Amniotic epithelial cell (primary cell): ENCODE measurements at regions not wholly inside any gene's neighbourhood (a gene's known extent, or its start where the extent isn't known, plus 50 kb on each side); places are given as distances from the start of the nearest gene placed in this dataset.
"Not testable (repeated sequence)": the region's sequence is repeated elsewhere in the genome, so short reads cannot be mapped to it uniquely, and the experiment has no call there.

Experiments
- DNase-seq: peaks from one replicate; pipeline ENCODE4 v3.0.0-alpha.2; 2010; ENCODE audit warnings: low read depth

DNA sequence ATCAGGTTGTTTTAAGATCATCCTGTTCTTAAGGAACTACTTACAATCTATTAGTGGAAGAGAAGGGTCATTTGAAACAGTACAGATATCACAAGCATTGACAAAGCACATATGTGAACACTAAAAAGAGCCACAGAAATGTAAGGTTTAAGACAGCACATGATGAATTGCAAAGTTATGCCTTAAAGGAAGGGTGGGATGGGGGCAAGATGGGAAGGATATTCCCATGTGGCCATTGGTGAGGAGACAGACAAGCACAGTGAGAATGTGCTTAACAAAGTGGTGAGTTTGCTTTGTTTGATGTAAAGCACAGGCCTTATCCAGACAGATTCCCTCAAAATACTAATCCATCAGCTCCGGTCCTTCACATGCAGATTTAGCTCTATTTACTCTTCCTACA, 151.6 kb upstream of the IVNS1ABP start:
- DNase-seq, result no peak

DNA sequence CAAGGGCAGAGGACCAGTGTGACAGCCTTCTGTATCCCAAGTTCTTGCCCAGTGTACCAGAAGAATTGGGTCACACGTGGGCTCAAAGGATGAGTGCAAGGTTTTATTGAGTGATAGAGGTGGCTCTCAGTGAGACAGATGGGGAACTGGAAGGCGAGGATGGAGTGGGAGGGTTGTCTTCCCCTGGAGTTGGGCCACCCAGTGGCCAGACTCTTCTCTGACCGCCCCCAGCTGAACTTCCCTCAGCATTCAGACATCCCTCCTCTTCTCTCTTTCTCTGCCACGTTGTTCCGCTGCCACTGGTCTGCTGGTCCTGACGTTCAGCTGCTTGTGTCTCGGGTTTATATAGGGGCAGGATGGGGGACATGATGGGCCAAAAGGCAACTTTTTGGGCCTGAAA, 150.1 kb upstream of the IVNS1ABP start:
- DNase-seq, result no peak

DNA sequence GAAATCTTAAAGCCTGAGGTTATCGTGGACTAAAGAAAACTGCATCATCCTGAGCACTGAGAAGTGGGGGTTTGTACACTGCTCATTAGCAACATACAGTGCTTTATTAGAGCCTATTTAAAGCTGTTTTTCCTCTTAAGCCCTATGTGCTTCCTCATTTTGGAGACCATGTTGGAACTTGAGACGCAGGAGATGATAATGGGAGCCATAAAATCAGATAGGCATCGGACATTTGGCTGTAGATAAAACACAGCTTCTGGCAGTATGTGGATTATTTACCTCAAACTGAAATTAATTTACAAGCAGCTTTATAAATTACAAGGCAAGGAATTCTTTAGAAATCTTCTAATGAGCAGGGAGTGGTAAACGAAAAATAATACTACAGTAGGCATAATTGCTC, 147.7 kb upstream of the IVNS1ABP start:
- DNase-seq, result no peak

DNA sequence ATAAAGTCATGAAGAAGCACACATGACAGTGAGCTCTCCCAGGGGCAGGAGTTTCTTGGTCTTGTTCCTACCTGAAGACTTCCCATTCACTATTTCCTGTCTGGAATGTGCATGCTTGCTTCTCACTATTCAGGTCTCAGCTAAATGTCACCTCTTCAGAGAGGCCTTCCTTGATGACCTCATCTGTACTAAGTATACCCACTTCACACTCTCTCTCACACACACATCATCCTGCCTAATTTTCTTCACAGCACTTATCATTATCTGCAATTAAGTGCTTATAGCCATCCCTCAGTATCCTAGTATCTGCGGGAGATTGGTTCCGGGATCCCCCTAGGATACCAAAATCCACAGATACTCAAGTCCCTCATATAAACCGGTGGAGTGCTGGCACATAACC, 146.4 kb upstream of the IVNS1ABP start:
- DNase-seq, result no peak

DNA sequence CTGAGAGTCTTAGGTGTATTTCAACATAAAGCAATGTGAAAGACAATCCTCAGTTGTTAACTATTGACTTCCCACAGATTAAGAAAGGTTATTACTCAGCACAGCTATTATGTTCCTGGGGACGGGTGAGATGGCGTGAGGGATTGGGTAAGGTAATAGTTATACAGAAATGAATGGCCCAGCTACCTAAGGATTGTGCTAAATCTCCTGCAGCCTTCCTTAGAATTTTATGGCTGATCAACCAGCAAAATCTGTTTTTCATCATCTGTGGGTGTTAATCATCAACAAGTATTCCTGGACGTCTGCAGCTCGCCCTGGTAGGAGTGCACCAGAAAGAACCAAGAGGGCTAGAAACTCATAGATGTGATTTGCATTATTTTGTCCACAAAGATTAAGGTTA, 146.0 kb upstream of the IVNS1ABP start:
- peak; percentile 31 for DNase-seq

DNA sequence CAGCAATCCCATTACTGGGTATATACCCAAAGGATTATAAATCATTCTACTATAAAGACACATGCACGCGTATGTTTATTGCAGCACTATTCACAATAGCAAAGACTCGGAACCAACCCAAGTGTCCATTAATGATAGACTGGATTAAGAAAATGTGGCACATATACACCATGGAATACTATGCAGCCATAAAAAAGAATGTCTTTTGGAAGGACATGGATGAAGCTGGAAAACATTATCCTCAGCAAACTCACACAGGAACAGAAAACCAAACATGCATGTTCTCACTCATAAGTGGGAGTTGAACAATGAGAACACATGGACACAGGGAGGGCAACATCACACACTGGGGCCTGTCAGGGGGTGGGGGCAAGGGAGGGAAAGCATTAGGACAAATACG, 143.7 kb upstream of the IVNS1ABP start:
- DNase-seq, result not testable (repeated sequence)

DNA sequence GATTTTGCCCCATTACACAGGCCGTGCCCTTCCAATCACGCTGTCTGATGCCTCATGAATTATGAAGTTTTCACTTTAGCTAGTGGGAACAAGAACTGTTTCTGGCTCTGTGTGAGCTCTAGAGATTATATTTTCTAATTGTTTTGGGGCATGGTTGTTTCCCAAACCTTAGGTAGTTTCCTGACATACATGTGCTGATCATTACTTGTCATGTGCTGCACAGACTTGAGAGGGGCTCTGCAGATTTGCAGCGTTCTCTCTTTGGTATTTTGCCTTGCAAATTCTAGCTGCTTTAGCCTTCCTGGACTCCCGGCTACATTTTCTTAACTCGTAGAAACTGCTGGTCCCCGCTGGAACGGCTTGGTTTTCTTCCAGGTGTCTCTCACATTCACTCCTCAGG, 142.1 kb upstream of the IVNS1ABP start:
- DNase-seq, result no peak

DNA sequence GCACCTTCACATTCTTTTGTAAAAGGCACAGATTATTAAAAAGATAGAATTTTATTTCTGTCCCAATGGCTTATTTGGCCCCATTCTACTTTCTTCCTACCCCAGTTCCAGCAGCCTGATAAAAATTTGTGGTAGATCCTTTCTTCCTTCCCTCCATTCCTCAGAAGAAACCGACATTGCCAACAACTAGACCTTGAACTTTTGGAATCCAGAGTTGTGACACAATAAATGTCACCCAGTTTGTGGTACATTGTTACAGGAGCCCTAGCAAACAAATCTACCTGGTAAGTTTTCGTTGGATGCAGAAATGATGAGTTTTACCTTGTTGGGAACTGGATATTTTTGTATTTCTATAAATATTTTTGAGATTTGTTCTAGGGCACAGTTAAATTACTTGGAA, 141.6 kb upstream of the IVNS1ABP start:
- no peak for DNase-seq

DNA sequence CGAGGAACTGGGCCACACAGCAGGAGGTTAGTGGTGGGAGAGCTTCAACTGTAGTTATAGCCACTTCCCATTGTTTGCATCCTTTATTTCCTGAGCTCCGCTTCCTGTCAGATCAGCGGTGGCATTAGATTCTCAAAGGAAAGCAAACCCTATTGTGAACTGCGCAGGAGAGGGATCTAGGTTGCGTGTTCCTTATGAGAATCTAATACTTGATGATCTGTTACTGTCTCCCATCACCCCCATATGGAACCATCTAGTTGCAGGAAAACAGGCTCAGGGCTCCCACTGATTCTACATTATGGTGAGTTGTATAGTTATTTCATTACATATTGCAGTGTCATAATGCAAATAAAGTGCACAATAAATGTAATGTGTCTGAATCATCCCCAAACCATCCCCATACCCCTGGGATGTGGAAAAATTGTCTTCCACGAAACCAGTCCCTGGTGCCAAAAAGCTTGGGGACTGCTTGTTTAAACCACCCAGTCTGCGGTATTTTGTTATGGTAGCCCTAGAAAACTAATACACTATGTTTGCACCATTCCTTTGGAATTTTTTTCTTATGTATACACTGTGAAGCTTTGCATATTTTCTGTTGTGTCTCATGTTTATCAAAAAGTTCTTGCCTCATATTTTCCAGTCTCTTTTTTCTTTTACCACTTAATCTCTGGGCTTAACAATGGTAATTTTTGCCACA, 136.6 kb upstream of the IVNS1ABP start:
- DNase-seq, result peak; percentile 81

DNA sequence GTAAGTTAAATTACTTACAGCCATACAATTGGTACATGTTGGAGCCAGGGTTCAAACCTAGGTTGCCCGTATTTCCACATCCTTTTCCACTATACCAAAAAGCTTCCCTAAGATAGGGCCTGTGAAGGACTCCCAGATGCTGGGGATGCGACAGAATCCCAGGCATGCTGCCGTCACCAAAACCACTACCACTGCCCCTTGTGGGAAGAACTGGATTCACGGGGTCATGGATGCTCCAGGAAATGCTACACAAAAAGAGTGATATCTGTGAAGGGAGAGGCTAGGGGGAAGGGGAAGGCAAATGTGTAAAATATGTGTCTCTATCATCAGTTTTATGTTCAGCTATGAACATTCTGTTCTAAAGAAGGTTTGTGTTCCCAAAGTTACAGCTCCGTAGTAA, 133.9 kb upstream of the IVNS1ABP start:
- DNase-seq, result no peak

DNA sequence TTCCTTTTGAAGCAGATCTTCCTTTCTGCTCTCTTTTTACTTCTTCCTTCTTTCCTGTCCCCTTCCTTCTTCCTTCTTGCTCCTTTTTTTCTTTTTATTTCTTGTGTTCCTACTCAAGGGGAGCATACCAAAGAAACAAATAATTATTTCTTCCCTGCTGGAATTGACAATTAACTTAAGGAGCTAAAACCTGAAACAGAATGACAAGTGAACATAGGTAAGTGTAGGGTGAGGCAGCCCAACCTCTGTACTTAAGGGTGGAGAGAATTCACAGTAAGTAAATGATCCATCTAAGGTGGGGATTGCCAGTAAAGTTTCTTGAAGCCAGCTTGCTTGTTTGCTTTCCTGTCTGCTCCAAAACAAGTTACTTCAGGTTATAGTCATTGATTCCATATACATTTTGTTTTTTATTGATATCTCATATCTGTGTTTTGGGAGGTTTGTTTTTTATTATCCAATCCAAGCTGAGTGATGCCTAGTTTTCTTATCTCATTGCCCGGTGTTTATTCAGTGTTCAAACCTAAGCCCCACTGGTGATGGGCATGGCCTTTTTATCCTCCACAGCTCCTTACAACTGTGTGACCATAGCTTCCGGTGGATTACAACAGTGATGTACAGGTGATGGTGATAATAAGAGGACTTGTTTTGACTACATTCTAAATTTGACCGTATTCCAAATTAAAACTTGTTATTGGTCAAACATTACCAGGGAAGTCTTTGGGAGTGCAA, 133.2 kb upstream of the IVNS1ABP start:
- no peak for DNase-seq

DNA sequence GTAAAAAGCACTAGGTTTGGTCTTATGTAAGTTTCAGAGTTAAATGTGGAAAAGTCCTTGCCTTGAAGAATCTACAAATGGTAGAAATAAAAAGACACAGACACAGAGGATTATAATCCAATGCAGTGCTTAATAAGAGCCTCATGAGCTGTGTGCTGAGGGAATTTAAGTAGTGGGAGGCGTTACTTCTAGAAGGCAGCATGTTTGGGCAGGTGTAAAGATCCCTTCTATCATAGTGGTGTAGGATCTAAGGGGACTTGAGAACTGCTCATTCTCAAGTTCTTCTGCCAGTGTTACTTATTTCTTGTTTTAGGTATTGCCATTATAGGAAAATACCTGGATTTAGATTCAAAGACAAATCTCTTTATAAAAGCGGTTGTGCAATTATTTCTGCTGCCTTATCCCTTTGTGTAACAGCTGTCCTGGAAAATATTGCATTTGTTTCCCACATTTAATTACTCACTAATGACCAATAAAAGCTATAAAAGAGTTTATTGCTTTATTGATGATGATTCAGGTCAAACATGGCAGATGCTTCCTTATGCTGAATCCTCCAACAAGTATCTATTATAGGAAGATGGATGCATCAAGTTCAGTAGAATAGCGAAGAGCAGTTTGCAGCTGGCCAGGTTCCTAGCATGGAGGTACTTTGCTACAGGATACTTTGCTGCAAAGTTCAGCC, 132.5 kb upstream of the IVNS1ABP start:
- DNase-seq, result no peak

DNA sequence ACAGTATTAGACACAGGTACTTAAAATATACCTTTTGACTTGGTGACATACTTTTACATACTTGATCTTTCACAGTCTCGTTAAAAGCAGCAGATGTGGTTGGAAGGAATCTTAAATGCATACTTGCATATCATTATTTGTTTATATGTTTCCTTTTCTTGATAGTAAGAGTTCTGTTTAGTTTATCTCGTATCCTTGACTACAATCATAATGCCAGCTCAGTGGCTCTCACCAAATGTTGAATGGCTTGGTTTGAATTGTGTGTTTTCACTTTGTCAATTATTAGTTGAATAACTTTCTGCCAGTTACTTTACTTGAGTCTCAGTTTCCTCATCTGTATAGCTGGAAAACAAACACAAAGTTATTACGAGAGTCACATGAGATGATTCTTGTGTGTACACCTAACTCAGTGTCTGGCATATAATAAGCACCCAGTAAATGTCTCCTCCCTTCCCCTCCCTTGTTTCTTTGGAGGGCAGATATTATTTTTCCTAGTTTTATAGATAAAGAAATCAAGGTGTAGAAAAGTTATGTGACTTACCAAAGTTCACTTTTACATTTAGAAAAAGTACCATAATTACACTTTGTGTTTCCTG, 131.6 kb upstream of the IVNS1ABP start:
- peak; percentile 49 for DNase-seq

DNA sequence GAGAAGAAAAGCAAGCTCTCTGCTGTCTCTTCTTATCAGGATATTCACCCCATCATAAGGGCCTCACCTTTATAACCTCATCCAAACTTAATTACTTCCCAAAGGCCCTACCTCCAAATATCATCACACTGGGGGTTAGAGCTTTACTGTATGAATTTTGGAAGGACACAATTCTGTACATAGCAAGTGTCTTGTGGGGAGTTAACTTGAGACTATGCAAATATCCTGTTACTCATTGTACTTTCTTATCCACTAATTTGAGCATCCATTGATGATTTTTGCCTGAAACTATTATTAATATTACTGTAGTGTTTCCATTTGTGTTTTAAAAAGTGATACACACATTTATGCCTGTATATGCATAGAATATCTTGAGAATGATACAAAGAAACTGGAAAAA, 129.1 kb upstream of the IVNS1ABP start:
- no peak for DNase-seq

DNA sequence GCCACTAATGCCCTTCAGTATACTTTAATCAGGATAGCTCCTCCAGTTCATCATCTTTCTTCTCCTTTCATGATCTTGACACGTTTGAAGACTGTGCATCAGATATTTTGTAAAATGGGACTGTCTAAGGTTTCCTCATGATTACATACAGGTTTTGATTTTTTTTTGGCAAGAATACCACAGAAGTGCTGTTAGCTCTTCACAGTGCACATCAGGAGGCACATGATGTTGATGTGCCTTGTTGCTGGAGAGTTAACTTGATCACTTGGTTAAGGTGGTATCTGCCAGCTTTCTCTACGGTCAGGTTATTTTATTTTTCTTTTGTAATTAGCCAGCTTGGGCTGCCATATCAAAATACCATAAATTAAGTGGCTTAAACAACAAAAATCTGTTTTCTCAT, 128.6 kb upstream of the IVNS1ABP start:
- DNase-seq, result no peak

DNA sequence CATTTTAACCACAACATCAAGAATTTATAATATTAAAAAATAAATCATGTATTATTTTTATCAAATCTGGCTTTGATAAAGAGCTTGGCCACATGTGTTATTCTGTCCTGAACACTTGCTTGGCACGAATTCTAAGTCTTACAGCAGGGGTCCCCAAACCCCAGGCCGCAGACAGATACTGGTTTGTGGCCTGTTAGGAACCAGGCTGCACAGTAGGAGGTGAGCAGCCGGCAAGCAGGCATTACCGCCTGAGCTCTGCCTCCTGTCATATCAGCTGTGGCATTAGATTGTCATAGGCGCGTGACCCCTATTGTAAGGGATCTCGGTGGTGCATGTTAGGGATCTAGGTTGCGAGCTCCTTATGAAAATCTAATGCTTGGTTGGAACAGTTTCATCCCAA, 127.6 kb upstream of the IVNS1ABP start:
- DNase-seq, result no peak

DNA sequence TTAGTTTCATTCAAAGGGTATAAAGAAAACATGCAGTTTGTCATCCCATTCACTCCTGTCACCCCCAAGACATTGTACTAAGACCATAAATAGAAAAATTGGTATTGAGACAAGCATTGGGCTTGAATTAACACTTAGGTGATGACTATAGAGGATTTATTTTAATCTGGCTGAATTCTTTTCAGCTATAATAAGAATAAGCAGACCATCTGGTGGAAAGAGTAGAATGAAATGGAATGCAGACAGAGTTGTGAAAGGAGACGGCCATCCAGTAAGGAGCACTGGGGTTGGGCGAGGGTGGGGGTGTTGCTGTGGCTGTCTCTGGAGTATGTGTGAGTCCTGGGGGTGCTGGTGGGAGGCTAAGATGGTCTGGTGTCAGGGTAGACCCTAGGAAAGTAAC, 125.0 kb upstream of the IVNS1ABP start:
- DNase-seq, result peak; percentile 86

DNA sequence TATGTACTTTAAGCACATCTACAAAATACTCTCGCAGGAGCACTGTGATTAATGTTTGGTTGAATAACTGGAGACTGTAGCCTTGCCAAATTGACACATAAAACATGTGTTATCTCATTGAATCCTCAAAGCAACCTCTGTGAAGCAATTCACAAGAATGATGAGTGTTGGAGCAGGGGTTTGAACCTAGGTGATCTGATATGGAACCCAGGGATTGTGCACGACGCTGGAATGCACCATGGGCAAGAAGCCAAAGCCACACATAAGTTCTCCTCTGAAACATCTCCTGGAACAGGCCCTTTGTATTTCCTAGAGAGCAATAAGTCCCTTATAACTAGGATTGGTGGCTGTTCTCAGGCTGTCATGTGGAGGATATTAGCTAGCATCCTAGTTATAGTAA, 124.6 kb upstream of the IVNS1ABP start:
- peak; percentile 98 for DNase-seq

DNA sequence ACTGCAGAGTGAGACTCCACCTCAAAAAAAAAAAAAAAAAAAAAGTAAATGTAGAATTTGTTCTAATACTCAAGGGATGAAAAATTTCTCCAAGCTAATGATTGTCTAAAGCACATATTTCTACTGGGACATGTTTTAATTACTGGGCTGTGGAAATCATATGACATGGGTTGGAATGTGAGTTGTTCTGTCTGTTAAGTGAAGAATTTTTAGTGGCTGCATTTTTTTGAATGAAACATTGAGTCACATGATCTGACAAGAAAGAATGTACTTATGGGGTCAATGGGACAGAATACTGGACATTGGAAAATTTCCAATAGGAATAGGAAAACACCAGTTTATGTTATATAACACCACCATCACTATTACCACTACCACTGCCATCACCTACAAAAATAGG, 123.8 kb upstream of the IVNS1ABP start:
- DNase-seq, result peak; percentile 69

DNA sequence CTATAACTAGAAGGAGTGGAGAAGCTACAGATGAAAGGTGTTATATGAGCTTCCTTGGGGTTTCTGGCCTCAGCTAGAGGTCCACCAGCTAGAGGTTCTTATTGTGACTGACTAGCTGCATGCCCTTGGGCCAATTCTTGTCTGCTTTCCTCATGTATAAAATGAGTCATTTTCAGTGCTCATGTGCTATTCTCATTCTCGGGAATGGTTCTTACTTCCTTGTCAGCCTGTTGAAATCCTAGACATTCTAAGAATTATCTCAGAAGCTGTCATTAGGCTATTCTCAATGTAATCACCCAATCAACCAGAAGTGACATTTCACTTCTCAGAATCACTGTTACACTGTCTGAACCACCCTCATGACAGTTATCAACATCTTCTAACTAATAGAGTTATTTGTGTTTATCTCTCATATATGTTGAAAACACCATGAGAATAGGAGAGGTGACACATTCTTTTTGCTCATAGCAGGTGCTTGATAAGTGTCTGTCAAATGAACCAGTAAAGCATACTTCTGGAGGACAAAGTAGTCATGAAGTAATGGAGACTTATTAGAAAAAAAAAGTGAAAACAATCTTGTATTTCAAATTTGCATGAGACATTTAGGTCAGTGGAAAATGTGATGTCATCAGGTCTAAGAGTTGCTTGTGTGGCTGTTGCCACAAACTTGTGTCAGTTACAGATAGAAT, 122.8 kb upstream of the IVNS1ABP start:
- peak; percentile 84 for DNase-seq

DNA sequence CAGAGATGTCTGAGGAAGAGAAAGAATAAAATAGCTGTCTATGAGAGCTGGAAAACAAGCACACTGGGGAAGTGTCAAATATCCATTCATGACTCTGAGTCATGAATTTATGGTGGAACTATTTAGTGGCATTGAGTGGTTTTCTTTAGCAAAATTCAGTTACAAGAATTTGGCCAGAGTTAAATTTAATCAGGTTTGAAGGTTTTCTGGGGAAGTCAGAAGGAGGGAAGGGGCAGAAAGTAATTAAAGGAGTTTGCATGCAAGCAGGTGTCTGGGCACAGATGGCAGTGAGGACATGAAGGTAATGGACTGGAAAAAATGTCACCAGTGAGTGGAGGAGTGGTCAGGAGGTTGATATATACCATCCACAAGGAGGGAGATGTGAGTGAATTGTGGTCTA, 121.9 kb upstream of the IVNS1ABP start:
- no peak for DNase-seq

DNA sequence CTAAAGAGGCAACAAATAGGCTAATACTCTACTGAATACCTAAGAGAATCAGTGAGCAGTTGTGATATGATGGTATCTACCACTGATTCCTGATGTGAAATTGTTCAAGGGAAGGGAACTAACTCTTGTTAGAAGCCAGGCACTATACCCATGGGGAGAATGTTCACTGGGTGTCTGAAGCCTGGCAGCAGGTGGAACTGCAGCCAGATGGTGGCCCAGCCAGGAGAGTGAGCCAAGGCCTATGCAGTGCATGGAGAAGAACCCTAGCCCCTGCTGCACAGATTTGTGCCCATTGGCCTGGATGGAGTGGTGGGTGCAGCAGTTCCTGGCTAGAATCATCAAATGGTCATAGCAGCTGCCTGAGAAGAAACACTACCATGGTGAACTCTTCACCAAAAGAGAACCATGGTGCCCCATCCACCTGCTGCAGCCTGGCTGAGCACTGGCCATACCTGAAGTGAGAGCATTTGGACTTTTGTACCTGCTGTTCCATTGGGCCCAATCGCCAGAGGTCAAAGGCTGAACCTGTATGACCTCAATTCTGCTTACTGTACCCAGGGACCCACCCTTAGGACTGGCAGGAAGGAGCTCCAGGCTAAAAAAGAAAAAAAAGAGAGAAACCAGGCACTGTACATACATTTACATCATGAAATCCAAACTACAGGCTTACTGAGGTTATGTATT, 118.8 kb upstream of the IVNS1ABP start:
- no peak for DNase-seq
